ENCODE measurements at regions not wholly inside any gene's neighbourhood (a gene's known extent, or its start where the extent isn't known, plus 50 kb on each side); places are given as distances from the start of the nearest gene placed in this dataset.
"Not testable (repeated sequence)": the region's sequence is repeated elsewhere in the genome, so short reads cannot be mapped to it uniquely, and the experiment has no call there.

- Mint-ChIP-seq H3K4me3 (no peak overlapping the region), H3K9me3 (peaks cover 3 to 6% of the 10 kb centered on the region in 2 donors), H3K27ac (no peak overlapping the region), H3K27me3 (no peaks in the 10 kb centered on the region), H3K36me3 (ENCODE audit: insufficient read depth) (no peaks in the 10 kb centered on the region), H3K4me1 (ENCODE audit: low read depth in 2 of 2) (no peaks in the 10 kb centered on the region)
- ATAC-seq (replicated peaks) (no peak), DNase-seq (no peak)
Measured at GRCh38 chr4:103400405-103400804, 202.3 kb upstream of the CENPE start.

- H3K36me3 Mint-ChIP-seq (ENCODE audit: insufficient read depth) = no peaks in the 10 kb centered on the region
- H3K4me3 Mint-ChIP-seq = no peak overlapping the region
- peaks cover 3 to 14% of the 10 kb centered on the region in 2 donors for H3K9me3 Mint-ChIP-seq
- no peaks in the 10 kb centered on the region for H3K4me1 Mint-ChIP-seq (ENCODE audit: low read depth in 2 of 2)
- DNase-seq (no peak), ATAC-seq (replicated peaks) (no peak)
- no peaks in the 10 kb centered on the region for H3K27me3 Mint-ChIP-seq
- H3K27ac Mint-ChIP-seq = no peak overlapping the region
Measured at GRCh38 chr4:103397541-103397940, 199.4 kb upstream of the CENPE start.

DNA sequence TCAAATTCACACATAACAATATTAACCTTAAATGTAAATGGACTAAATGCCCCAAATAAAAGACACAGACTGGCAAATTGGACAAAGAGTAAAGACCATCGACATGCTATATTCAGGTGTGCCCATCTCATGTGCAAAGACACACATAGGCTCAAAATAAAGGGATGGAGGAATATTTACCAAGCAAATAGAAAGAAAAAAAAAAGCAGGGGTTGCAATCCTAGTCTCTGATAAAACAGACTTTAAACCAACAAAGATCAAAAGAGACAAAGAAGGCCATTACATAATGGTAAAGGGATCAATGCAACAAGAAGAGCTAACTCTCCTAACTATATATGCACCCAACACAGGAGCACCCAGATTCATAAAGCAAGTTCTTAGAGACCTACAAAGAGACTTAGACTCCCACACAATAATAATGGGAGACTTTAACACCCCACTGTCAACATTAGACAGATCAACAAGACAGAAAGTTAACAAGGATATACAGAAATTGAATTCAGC, 189.4 kb upstream of the CENPE start:
- not testable (repeated sequence) for H3K9me3 Mint-ChIP-seq, H3K27me3 Mint-ChIP-seq

GRCh38 chr4:103385565-103385964, 187.4 kb upstream of the CENPE start:
- not testable (repeated sequence) for H3K27ac Mint-ChIP-seq; H3K27me3 Mint-ChIP-seq; DNase-seq; H3K36me3 Mint-ChIP-seq (ENCODE audit: insufficient read depth); H3K4me1 Mint-ChIP-seq (ENCODE audit: low read depth in 2 of 2); ATAC-seq (replicated peaks); H3K4me3 Mint-ChIP-seq
- peaks cover 8 to 20% of the 10 kb centered on the region in 2 donors for H3K9me3 Mint-ChIP-seq

More for the DNA sequence above, 189.4 kb upstream of the CENPE start:
- ATAC-seq (replicated peaks); H3K27ac Mint-ChIP-seq; H3K4me1 Mint-ChIP-seq (ENCODE audit: low read depth in 2 of 2); H3K36me3 Mint-ChIP-seq (ENCODE audit: insufficient read depth); H3K4me3 Mint-ChIP-seq; DNase-seq: not testable (repeated sequence)

DNA sequence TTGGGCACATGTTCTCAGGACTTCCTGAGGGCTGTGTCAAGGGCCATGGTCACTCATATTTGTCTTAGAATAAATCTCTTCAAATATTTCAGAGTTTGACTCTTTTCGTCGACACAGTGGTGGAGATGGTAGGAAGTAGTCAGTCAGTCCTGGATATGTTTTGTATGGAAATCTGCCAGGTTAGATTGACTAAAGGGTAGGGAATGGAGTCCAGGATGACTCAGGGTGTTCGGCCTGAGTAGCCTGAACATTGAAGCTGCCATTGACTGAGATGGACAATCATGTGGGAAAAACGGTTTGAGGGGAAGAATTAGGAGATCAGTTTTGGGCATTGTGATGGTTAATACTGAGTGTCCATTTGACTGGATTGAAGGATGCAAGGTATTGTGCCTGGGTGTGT, 177.1 kb upstream of the CENPE start:
- no peaks in the 10 kb centered on the region for H3K4me1 Mint-ChIP-seq (ENCODE audit: low read depth in 2 of 2)
- H3K4me3 Mint-ChIP-seq = no peak overlapping the region

DNA sequence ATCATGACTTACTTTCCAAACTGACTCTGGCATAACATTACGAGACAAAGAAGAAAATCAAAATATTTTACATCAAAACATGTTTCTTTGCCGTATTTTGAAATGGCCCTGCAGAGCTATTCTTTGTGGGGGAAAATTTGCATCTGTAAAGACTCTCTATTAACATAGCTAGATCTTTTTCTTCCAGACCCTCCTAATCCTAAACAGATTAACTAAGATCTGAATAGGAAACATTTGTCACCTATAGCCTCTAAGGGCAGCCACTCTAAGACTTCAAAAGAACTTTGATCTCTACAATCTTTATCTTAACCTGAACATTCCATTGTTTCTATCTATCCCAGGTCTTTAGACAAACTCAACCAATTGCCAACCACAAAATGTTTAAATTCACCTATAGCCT, 176.6 kb upstream of the CENPE start:
- Mint-ChIP-seq H3K36me3 (ENCODE audit: insufficient read depth) (no peaks in the 10 kb centered on the region), H3K4me3 (no peak overlapping the region), H3K4me1 (ENCODE audit: low read depth in 2 of 2) (no peaks in the 10 kb centered on the region), H3K9me3 (peaks cover 2 to 3% of the 10 kb centered on the region in 2 donors), H3K27me3 (no peaks in the 10 kb centered on the region), H3K27ac (no peak overlapping the region)
- ATAC-seq (replicated peaks) = no peak
- no peak for DNase-seq

More for the DNA sequence above, 177.1 kb upstream of the CENPE start:
- DNase-seq (no peak), ATAC-seq (replicated peaks) (no peak)
- Mint-ChIP-seq H3K9me3 (peaks cover 2 to 8% of the 10 kb centered on the region in 2 donors), H3K27me3 (no peaks in the 10 kb centered on the region), H3K36me3 (ENCODE audit: insufficient read depth) (no peaks in the 10 kb centered on the region), H3K27ac (no peak overlapping the region)

DNA sequence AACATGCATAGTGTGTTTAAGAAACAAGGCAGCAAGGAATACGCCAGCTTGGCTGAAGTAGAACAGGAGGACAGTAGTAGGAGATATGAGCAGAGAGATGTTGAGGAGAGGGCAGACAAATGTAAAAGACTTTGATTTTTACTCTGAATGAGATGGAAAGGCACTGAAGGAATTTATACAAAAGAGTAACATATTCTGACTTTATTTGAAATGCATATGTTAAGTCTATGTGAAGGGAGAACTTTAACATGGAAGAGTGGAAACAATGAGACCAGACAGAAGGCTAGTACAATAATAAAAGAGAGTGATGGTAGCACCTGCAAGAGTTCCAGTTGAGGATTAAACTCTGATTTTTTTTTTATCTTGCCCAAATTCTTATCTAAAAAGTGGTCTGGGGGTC, 176.2 kb upstream of the CENPE start:
- no peak overlapping the region for H3K27ac Mint-ChIP-seq
- H3K9me3 Mint-ChIP-seq = peaks cover 0 to 2% of the 10 kb centered on the region in 2 donors
- H3K27me3 Mint-ChIP-seq = no peaks in the 10 kb centered on the region
- H3K4me3 Mint-ChIP-seq = no peak overlapping the region
- DNase-seq (no peak), ATAC-seq (replicated peaks) (no peak)
- H3K4me1 Mint-ChIP-seq (ENCODE audit: low read depth in 2 of 2) = no peaks in the 10 kb centered on the region
- H3K36me3 Mint-ChIP-seq (ENCODE audit: insufficient read depth) = no peaks in the 10 kb centered on the region

GRCh38 chr4:103372002-103372558, 173.9 kb upstream of the CENPE start:
- Mint-ChIP-seq H3K4me1 (ENCODE audit: low read depth in 2 of 2) (no peaks in the 10 kb centered on the region), H3K4me3 (no peak overlapping the region), H3K9me3 (peaks cover 0 to 4% of the 10 kb centered on the region in 2 donors), H3K27ac (no peak overlapping the region), H3K36me3 (ENCODE audit: insufficient read depth) (no peaks in the 10 kb centered on the region), H3K27me3 (no peaks in the 10 kb centered on the region)
- ATAC-seq (replicated peaks) (no peak), DNase-seq (no peak)

DNA sequence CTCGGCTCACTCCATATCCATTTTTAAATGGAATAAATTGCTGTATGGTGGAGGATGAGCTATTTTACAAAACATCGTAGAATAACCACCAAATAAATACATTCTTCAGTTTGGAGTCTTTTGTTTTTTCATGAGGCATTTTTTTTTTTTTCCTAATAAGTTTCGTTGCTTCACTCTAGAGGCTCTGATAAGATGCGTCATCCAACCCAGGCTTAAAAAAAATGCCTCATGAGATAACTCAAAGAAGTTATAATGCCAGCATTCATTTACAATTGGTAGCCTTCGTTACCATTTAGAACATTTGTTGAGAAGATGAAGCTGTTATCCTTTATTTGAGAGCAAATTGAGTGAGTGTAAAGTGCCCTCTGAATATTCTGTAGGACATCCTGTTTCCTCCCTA, 172.2 kb upstream of the CENPE start:
- ATAC-seq (replicated peaks) (no peak), DNase-seq (no peak)
- H3K4me3 Mint-ChIP-seq = no peak overlapping the region
- no peaks in the 10 kb centered on the region for H3K27me3 Mint-ChIP-seq
- H3K9me3 Mint-ChIP-seq = peaks cover 0 to 4% of the 10 kb centered on the region in 2 donors
- H3K36me3 Mint-ChIP-seq (ENCODE audit: insufficient read depth) = no peaks in the 10 kb centered on the region
- H3K27ac Mint-ChIP-seq = no peak overlapping the region
- no peaks in the 10 kb centered on the region for H3K4me1 Mint-ChIP-seq (ENCODE audit: low read depth in 2 of 2)

- Mint-ChIP-seq H3K9me3 (peaks cover 0 to 5% of the 10 kb centered on the region in 2 donors), H3K27ac (no peak overlapping the region), H3K36me3 (ENCODE audit: insufficient read depth) (no peaks in the 10 kb centered on the region), H3K4me1 (ENCODE audit: low read depth in 2 of 2) (no peaks in the 10 kb centered on the region), H3K27me3 (no peaks in the 10 kb centered on the region), H3K4me3 (no peak overlapping the region)
- ATAC-seq (replicated peaks) (no peak), DNase-seq (no peak)
Measured at GRCh38 chr4:103365285-103365684, 167.1 kb upstream of the CENPE start.

- H3K27me3 Mint-ChIP-seq = no peaks in the 10 kb centered on the region
- no peak for DNase-seq
- H3K27ac Mint-ChIP-seq = no peak overlapping the region
- no peak for ATAC-seq (replicated peaks)
- no peaks in the 10 kb centered on the region for H3K36me3 Mint-ChIP-seq (ENCODE audit: insufficient read depth)
- no peak overlapping the region for H3K4me3 Mint-ChIP-seq
- peaks cover 6 to 9% of the 10 kb centered on the region in 2 donors for H3K9me3 Mint-ChIP-seq
- H3K4me1 Mint-ChIP-seq (ENCODE audit: low read depth in 2 of 2) = no peaks in the 10 kb centered on the region
Measured at GRCh38 chr4:103364083-103364482, 165.9 kb upstream of the CENPE start.

GRCh38 chr4:103361926-103362325, 163.8 kb upstream of the CENPE start:
- DNase-seq (no peak), ATAC-seq (replicated peaks) (no peak)
- Mint-ChIP-seq H3K27ac (no peak overlapping the region), H3K27me3 (no peaks in the 10 kb centered on the region), H3K36me3 (ENCODE audit: insufficient read depth) (no peaks in the 10 kb centered on the region), H3K4me1 (ENCODE audit: low read depth in 2 of 2) (no peaks in the 10 kb centered on the region), H3K9me3 (peaks cover 5 to 11% of the 10 kb centered on the region in 2 donors), H3K4me3 (no peak overlapping the region)

DNA sequence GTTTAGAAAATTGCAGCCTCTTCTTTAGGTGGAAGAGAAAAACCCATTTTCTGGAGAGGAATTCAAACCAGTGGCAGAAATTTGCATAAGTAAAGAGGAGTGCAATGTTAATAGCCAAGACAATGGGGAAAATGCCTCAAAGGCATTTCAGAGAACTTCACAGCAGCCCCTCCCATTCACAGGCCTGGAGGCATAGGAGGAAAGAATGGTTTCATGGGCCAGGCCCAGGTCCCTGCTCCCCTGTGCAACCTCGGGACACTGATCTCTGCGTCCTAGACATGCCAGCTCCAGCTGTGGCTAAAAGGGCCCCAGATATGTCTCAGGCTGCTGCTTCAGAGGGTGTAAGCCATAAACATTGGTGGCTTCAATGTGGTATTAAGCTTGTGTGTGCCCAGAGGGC, 161.8 kb upstream of the CENPE start:
- H3K4me3 Mint-ChIP-seq = no peak overlapping the region
- no peaks in the 10 kb centered on the region for H3K27me3 Mint-ChIP-seq
- no peak for ATAC-seq (replicated peaks)
- H3K36me3 Mint-ChIP-seq (ENCODE audit: insufficient read depth) = no peaks in the 10 kb centered on the region
- H3K4me1 Mint-ChIP-seq (ENCODE audit: low read depth in 2 of 2) = no peaks in the 10 kb centered on the region
- H3K27ac Mint-ChIP-seq = no peak overlapping the region
- peaks cover 5 to 11% of the 10 kb centered on the region in 2 donors for H3K9me3 Mint-ChIP-seq
- DNase-seq = no peak

GRCh38 chr4:103354006-103354405, 155.9 kb upstream of the CENPE start:
- Mint-ChIP-seq H3K4me1 (ENCODE audit: low read depth in 2 of 2) (no peaks in the 10 kb centered on the region), H3K27ac (no peak overlapping the region), H3K4me3 (no peak overlapping the region), H3K36me3 (ENCODE audit: insufficient read depth) (no peaks in the 10 kb centered on the region), H3K9me3 (peaks cover under 1% of the 10 kb centered on the region in 2 donors), H3K27me3 (no peaks in the 10 kb centered on the region)
- ATAC-seq (replicated peaks) (no peak), DNase-seq (no peak)
